AG04449 (cell line): ENCODE measurements at regions not wholly inside any gene's neighbourhood (a gene's known extent, or its start where the extent isn't known, plus 50 kb on each side); places are given as distances from the start of the nearest gene placed in this dataset.

Source experiments
- CTCF ChIA-PET: fragments of 350-600 bp; formaldehyde crosslinking; extraction: SDS; loops from one replicate; lab custom pipeline; 2021; ENCODE audit warnings: antibody characterized with exemption; lab: Yijun Ruan, JAX
- POLR2A ChIA-PET: fragments of 400-600, 350-600 bp; formaldehyde crosslinking; extraction: SDS; loops from one replicate; lab custom pipeline; 2020; ENCODE audit warnings: antibody characterized with exemption, inconsistent platforms; lab: Yijun Ruan, JAX
- DNase-seq: peaks from one replicate; pipeline ENCODE4 v3.0.0-alpha.2; 2010; ENCODE audit warnings: low read depth, low spot score
- H3K4me3 ChIP-seq: 2 replicates; pipeline ENCODE4 v1.5.1; 2011; ENCODE audit warnings: low read depth, mild to moderate bottlenecking, control low read depth, low read length
- CTCF ChIP-seq: IDR thresholded peaks from one replicate; pipeline ENCODE4 v1.5.1; 2011; ENCODE audit warnings: mild to moderate bottlenecking, moderate library complexity, low read length, control low read depth, inconsistent platforms; ENCODE audit not compliant: insufficient read depth; ENCODE audit errors: missing control alignments

DNA sequence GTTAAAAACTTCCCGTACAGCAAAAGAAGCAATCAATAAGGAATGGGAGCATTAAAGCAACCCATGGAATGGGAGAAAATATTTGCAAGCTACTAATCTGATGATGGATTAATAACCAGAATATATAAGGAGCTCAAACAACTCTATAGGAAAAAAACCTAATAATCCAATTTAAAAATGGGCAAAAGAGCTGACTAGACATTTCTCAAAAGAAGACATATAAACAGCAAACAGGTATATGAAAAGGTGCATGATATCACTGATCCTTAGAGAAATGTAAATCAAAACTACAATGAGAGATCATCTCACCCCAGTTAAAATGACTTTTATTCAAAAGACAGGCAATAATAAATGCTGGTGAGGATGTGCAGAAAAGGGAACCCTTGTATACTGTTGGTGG, 52.7 kb upstream of the POU1F1 start:
- POLR2A ChIA-PET: no interaction called here
- CTCF ChIA-PET: interaction anchor here (0.6 to 1.3 kb wide), 2 partner anchors 13 to 30 kb away, joined by 3 read pairs; no protein-coding TSS in a partner anchor
- no peak for DNase-seq
- no peak for TF ChIP-seq CTCF
- no peak overlapping the region for H3K4me3 ChIP-seq
